ENCODE measurements at regions not wholly inside any gene's neighbourhood (a gene's known extent, or its start where the extent isn't known, plus 50 kb on each side); places are given as distances from the start of the nearest gene placed in this dataset.

GRCh38 chr17:17420561-17421269 lies 56.1 kb upstream of the MED9 start:
- no peak overlapping the region for H3K4me3 ChIP-seq (ENCODE audit: low read depth, low read length)
- ChIA-PET POLR2A (interaction anchor here (0.6 kb wide), 1 partner anchor 38 kb away, joined by 3 read pairs; no protein-coding TSS in a partner anchor), CTCF (interaction anchor here (0.7 kb wide), 1 partner anchor 302 kb away, joined by 3 read pairs; no protein-coding TSS in a partner anchor)
- no peak for TF ChIP-seq SP7 (tag by site-specific recombination; IDR thresholded peaks at IDR 0.05)
- TF ChIP-seq ZFP3 (tag by site-specific recombination; IDR thresholded peaks at IDR 0.05; ENCODE audit: low read depth), result peak; percentile 33; the same call in 1 of the 2 replicates
- no peak for TF ChIP-seq ZBTB21 (tag by site-specific recombination; IDR thresholded peaks at IDR 0.05)
- TF ChIP-seq ZFP41 (tag by site-specific recombination; IDR thresholded peaks at IDR 0.05; ENCODE audit: borderline replicate concordance), result no peak
- no peak for TF ChIP-seq ZNF645 (tag by site-specific recombination; IDR thresholded peaks at IDR 0.05)
- no peak for TF ChIP-seq ZFP37 (tag by site-specific recombination; IDR thresholded peaks at IDR 0.05)
- no peak for TF ChIP-seq PRDM4 (tag by site-specific recombination; IDR thresholded peaks at IDR 0.05)
- TF ChIP-seq KLF1 (tag by site-specific recombination; IDR thresholded peaks at IDR 0.05), result no peak
- H3K36me3 ChIP-seq (ENCODE audit: control insufficient read depth in 2 of 2, insufficient read depth in 1 of 2, low read length in 2 of 2), result no peaks in the 10 kb centered on the region
- no peak overlapping the region for H3K27ac ChIP-seq (ENCODE audit: extremely low read depth, low read depth, low read length)
- no peaks in the 10 kb centered on the region for H3K4me1 ChIP-seq (ENCODE audit: control insufficient read depth, insufficient read depth, low read length)
- H3K9me3 ChIP-seq (ENCODE audit: control insufficient read depth, insufficient read depth, low read depth, low read length), result no peaks in the 10 kb centered on the region

- H3K27ac ChIP-seq (ENCODE audit: extremely low read depth, low read depth, low read length), result no peak overlapping the region
- ChIA-PET POLR2A (no interaction called here), CTCF (interaction anchor here (0.7 kb wide), 1 partner anchor 301 kb away, joined by 3 read pairs; no protein-coding TSS in a partner anchor)
- H3K36me3 ChIP-seq (ENCODE audit: control insufficient read depth in 2 of 2, insufficient read depth in 1 of 2, low read length in 2 of 2), result no peaks in the 10 kb centered on the region
- no peak overlapping the region for H3K4me3 ChIP-seq (ENCODE audit: low read depth, low read length)
- H3K9me3 ChIP-seq (ENCODE audit: control insufficient read depth, insufficient read depth, low read depth, low read length), result no peaks in the 10 kb centered on the region
- H3K4me1 ChIP-seq (ENCODE audit: control insufficient read depth, insufficient read depth, low read length), result no peaks in the 10 kb centered on the region
- no peak for TF ChIP-seq ZNF560 (tag by site-specific recombination; IDR thresholded peaks at IDR 0.05; ENCODE audit: borderline replicate concordance)
- no peak for TF ChIP-seq TSHZ1 (tag by site-specific recombination; IDR thresholded peaks at IDR 0.05; ENCODE audit: borderline replicate concordance)
- TF ChIP-seq REST (tag by site-specific recombination; IDR thresholded peaks at IDR 0.05), result no peak
- TF ChIP-seq ZNF132 (tag by site-specific recombination; IDR thresholded peaks at IDR 0.05; ENCODE audit: borderline replicate concordance), result no peak
- no peak for TF ChIP-seq ZNF433 (tag by site-specific recombination; IDR thresholded peaks at IDR 0.05; ENCODE audit: low read depth)
- no peak for TF ChIP-seq KLF8 (tag by site-specific recombination; IDR thresholded peaks at IDR 0.05)
- no peak for TF ChIP-seq ZNF155 (tag by site-specific recombination; IDR thresholded peaks at IDR 0.05)
- no peak for TF ChIP-seq MZF1 (tag by site-specific recombination; IDR thresholded peaks at IDR 0.05; ENCODE audit: borderline replicate concordance)
- TF ChIP-seq ZNF48 (tag by site-specific recombination; IDR thresholded peaks at IDR 0.05), result no peak
- no peak for TF ChIP-seq ZNF830 (tag by site-specific recombination; IDR thresholded peaks at IDR 0.05; ENCODE audit: low read depth)
- no peak for TF ChIP-seq ZNF704 (tag by site-specific recombination; IDR thresholded peaks at IDR 0.05)
- TF ChIP-seq ZNF366 (tag by site-specific recombination; conservative IDR thresholded peaks at IDR 0.05), result no peak
- no peak for TF ChIP-seq ZNF350 (tag by site-specific recombination; IDR thresholded peaks at IDR 0.05)
Measured at GRCh38 chr17:17421346-17422216, 55.2 kb upstream of the MED9 start.
